Mammary epithelial cell (primary cell): ENCODE measurements at regions not wholly inside any gene's neighbourhood (a gene's known extent, or its start where the extent isn't known, plus 50 kb on each side); places are given as distances from the start of the nearest gene placed in this dataset.

Experiments
- CTCF ChIP-seq, 2 donors: IDR thresholded peaks in 1 of 2; conservative IDR thresholded peaks in 1 of 2; 2 replicates each; pipeline ENCODE4 v1.5.1; 2011 to 2012; ENCODE audit warnings: inconsistent platforms in 2 of 2, low read length in 2 of 2, mild to moderate bottlenecking in 2 of 2, control low read depth in 1 of 2, low read depth in 1 of 2; ENCODE audit not compliant: insufficient read depth in 1 of 2; ENCODE audit errors: extremely low read depth in 1 of 2
- EZH2 ChIP-seq: IDR thresholded peaks from 2 replicates; pipeline ENCODE4 v1.6.1; 2012; ENCODE audit warnings: low read length, inconsistent platforms, borderline replicate concordance

- TF ChIP-seq CTCF (conservative IDR thresholded peaks at IDR 0.05 in 1 of 2, IDR thresholded peaks at IDR 0.05 in 1 of 2; ENCODE audit: extremely low read depth in 1 of 2, insufficient read depth in 1 of 2, low read depth in 1 of 2, low read length in 2 of 2) (no peak), EZH2 (no peak)
Observed at GRCh38 chr5:88556406-88556805, 287.8 kb upstream of the TMEM161B start.
